HEK293 (cell line): ENCODE measurements at regions not wholly inside any gene's neighbourhood (a gene's known extent, or its start where the extent isn't known, plus 50 kb on each side); places are given as distances from the start of the nearest gene placed in this dataset.

Experiments used
- CTCF ChIA-PET: fragments of 350-600 bp; formaldehyde crosslinking; extraction: SDS; loops from one replicate; lab custom pipeline; 2021; ENCODE audit warnings: antibody characterized with exemption; lab: Yijun Ruan, JAX
- POLR2A ChIA-PET: fragments of 300-600 bp; formaldehyde crosslinking; extraction: SDS; loops from one replicate; lab custom pipeline; 2020; ENCODE audit warnings: antibody characterized with exemption, inconsistent platforms; lab: Yijun Ruan, JAX
- H3K27ac ChIP-seq: fragments of 200-500 bp; sonication (Bioruptor generic); 2 replicates; pipeline ENCODE4 v1.5.1; 2014; ENCODE audit warnings: low read depth, low read length, control low read depth, inconsistent platforms; ENCODE audit errors: extremely low read depth
- H3K36me3 ChIP-seq, 2 experiments: fragments of 200-500 bp in 1 of 2; sonication (Bioruptor generic) in 1 of 2; 1 replicate in 1 of 2; 2 replicates in 1 of 2; pipeline ENCODE4 v1.5.1; 2014 to 2017; ENCODE audit warnings: inconsistent platforms in 2 of 2, low read length in 2 of 2; ENCODE audit not compliant: control insufficient read depth in 2 of 2, insufficient read depth in 1 of 2
- H3K4me1 ChIP-seq: fragments of 200-500 bp; sonication (Bioruptor generic); 2 replicates; pipeline ENCODE4 v1.5.1; 2014; ENCODE audit warnings: mild to moderate bottlenecking, low read length, inconsistent platforms; ENCODE audit not compliant: control insufficient read depth, insufficient read depth
- H3K4me3 ChIP-seq: 2 replicates; pipeline ENCODE4 v1.5.1; 2011; ENCODE audit warnings: low read depth, mild to moderate bottlenecking, control low read depth, low read length, moderate library complexity
- H3K9me3 ChIP-seq: fragments of 200-500 bp; sonication (Bioruptor generic); 2 replicates; pipeline ENCODE4 v1.5.1; 2014; ENCODE audit warnings: low read depth, low read length, inconsistent platforms; ENCODE audit not compliant: control insufficient read depth, insufficient read depth
- BCL11B ChIP-seq: fragments of 450-650 bp; formaldehyde crosslinking; IDR thresholded peaks from 2 replicates; pipeline ENCODE4 v1.5.1; 2016; ENCODE audit warnings: low read depth, missing biosample characterization, missing genetic modification characterization
- GFI1B ChIP-seq: fragments of 450-650 bp; formaldehyde crosslinking; IDR thresholded peaks from 2 replicates; pipeline ENCODE4 v1.5.1; 2016; ENCODE audit warnings: missing biosample characterization, missing genetic modification characterization
- KLF16 ChIP-seq: fragments of 450-650 bp; formaldehyde crosslinking; IDR thresholded peaks from 2 replicates; pipeline ENCODE4 v1.5.1; 2017; ENCODE audit warnings: missing biosample characterization, missing genetic modification characterization
- OVOL3 ChIP-seq: fragments of 450-650 bp; formaldehyde crosslinking; IDR thresholded peaks from 2 replicates; pipeline ENCODE4 v1.5.1; 2016; ENCODE audit warnings: missing biosample characterization, missing genetic modification characterization
- RBAK ChIP-seq: fragments of 450-650 bp; formaldehyde crosslinking; IDR thresholded peaks from 2 replicates; pipeline ENCODE4 v1.5.1; 2016; ENCODE audit warnings: missing biosample characterization, missing genetic modification characterization
- TRIM28 ChIP-seq: IDR thresholded peaks from 2 replicates; pipeline ENCODE4 v1.6.1; 2011; ENCODE audit warnings: low read length, control low read depth, borderline replicate concordance
- ZIC2 ChIP-seq: fragments of 450-650 bp; formaldehyde crosslinking; IDR thresholded peaks from 2 replicates; pipeline ENCODE4 v1.5.1; 2016; ENCODE audit warnings: missing biosample characterization, missing genetic modification characterization
- ZNF24 ChIP-seq: fragments of 450-650 bp; formaldehyde crosslinking; IDR thresholded peaks from 2 replicates; pipeline ENCODE4 v1.5.1; 2016; ENCODE audit warnings: missing biosample characterization, missing genetic modification characterization
- ZNF302 ChIP-seq: fragments of 450-650 bp; formaldehyde crosslinking; IDR thresholded peaks from 2 replicates; pipeline ENCODE4 v1.5.1; 2016; ENCODE audit warnings: missing biosample characterization, missing genetic modification characterization, low read depth
- ZNF311 ChIP-seq: fragments of 450-650 bp; formaldehyde crosslinking; IDR thresholded peaks from 2 replicates; pipeline ENCODE4 v1.5.1; 2017; ENCODE audit warnings: missing biosample characterization, missing genetic modification characterization, borderline replicate concordance
- ZNF426 ChIP-seq: fragments of 450-650 bp; formaldehyde crosslinking; IDR thresholded peaks from 2 replicates; pipeline ENCODE4 v1.5.1; 2017; ENCODE audit warnings: missing biosample characterization, missing genetic modification characterization, mild to moderate bottlenecking, inconsistent platforms, moderate library complexity
- ZNF473 ChIP-seq: fragments of 450-650 bp; formaldehyde crosslinking; IDR thresholded peaks from 2 replicates; pipeline ENCODE4 v1.5.1; 2017; ENCODE audit warnings: missing biosample characterization, missing genetic modification characterization
- ZNF596 ChIP-seq: fragments of 450-650 bp; IDR thresholded peaks from 2 replicates; pipeline ENCODE4 v1.5.0; 2018; ENCODE audit warnings: missing biosample characterization, mild to moderate bottlenecking, missing genetic modification characterization, moderate library complexity
- TF ChIP-seq, protein P1 (sequence below): fragments of 450-650 bp; formaldehyde crosslinking; conservative IDR thresholded peaks from 2 replicates; pipeline ENCODE4 v1.5.1; 2016; ENCODE audit warnings: low read depth, missing biosample characterization, missing genetic modification characterization
- TF ChIP-seq, protein P2 (sequence below): fragments of 450-650 bp; IDR thresholded peaks from 2 replicates; pipeline ENCODE4 v1.5.1; 2018; ENCODE audit warnings: missing biosample characterization, missing genetic modification characterization
- TF ChIP-seq, protein P3 (sequence below): fragments of 450-650 bp; IDR thresholded peaks from 2 replicates; pipeline ENCODE4 v1.5.1; 2018; ENCODE audit warnings: missing biosample characterization, mild to moderate bottlenecking, missing genetic modification characterization
- TF ChIP-seq, protein P4 (sequence below): fragments of 450-650 bp; formaldehyde crosslinking; IDR thresholded peaks from 2 replicates; pipeline ENCODE4 v1.5.1; 2016; ENCODE audit warnings: missing biosample characterization, missing genetic modification characterization
- TF ChIP-seq, protein P5 (sequence below): fragments of 450-650 bp; formaldehyde crosslinking; IDR thresholded peaks from 2 replicates; pipeline ENCODE4 v1.5.1; 2017; ENCODE audit warnings: missing biosample characterization, missing genetic modification characterization
- TF ChIP-seq, protein P6 (sequence below): fragments of 450-650 bp; formaldehyde crosslinking; IDR thresholded peaks from 2 replicates; pipeline ENCODE4 v1.5.1; 2016; ENCODE audit warnings: missing biosample characterization, missing genetic modification characterization

DNA sequence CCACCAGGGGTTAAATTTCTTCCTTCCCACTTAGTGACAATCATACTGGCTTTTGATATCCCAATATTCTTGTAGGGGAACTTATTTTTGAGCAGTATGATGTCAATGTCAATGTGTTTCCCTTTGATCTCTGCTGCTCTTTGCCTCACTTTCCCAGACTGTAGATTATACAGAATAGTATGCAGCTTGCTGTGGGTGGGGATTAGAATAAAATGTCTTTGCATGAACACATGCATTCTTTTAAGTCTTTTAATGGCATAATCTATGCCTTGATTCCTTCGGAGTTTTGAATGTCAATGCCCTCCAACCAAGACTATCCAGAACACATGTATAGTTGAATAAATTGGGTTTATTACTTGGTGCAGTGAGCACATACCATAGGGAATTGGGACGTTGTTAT, 125.5 kb downstream of the IL20RB start (continued):
- TF ChIP-seq, protein P1, sequence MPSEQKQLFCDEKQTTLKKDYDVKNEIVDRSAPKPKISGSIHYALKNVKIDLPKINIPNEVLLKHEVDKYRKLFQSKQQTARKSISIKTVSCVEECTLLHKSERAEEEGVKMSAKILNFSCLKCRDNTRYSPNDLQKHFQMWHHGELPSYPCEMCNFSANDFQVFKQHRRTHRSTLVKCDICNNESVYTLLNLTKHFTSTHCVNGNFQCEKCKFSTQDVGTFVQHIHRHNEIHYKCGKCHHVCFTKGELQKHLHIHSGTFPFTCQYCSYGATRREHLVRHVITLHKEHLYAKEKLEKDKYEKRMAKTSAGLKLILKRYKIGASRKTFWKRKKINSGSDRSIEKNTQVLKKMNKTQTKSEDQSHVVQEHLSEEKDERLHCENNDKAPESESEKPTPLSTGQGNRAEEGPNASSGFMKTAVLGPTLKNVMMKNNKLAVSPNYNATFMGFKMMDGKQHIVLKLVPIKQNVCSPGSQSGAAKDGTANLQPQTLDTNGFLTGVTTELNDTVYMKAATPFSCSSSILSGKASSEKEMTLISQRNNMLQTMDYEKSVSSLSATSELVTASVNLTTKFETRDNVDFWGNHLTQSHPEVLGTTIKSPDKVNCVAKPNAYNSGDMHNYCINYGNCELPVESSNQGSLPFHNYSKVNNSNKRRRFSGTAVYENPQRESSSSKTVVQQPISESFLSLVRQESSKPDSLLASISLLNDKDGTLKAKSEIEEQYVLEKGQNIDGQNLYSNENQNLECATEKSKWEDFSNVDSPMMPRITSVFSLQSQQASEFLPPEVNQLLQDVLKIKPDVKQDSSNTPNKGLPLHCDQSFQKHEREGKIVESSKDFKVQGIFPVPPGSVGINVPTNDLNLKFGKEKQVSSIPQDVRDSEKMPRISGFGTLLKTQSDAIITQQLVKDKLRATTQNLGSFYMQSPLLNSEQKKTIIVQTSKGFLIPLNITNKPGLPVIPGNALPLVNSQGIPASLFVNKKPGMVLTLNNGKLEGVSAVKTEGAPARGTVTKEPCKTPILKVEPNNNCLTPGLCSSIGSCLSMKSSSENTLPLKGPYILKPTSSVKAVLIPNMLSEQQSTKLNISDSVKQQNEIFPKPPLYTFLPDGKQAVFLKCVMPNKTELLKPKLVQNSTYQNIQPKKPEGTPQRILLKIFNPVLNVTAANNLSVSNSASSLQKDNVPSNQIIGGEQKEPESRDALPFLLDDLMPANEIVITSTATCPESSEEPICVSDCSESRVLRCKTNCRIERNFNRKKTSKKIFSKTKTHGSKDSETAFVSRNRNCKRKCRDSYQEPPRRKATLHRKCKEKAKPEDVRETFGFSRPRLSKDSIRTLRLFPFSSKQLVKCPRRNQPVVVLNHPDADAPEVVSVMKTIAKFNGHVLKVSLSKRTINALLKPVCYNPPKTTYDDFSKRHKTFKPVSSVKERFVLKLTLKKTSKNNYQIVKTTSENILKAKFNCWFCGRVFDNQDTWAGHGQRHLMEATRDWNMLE (tag by site-specific recombination), result no peak

DNA sequence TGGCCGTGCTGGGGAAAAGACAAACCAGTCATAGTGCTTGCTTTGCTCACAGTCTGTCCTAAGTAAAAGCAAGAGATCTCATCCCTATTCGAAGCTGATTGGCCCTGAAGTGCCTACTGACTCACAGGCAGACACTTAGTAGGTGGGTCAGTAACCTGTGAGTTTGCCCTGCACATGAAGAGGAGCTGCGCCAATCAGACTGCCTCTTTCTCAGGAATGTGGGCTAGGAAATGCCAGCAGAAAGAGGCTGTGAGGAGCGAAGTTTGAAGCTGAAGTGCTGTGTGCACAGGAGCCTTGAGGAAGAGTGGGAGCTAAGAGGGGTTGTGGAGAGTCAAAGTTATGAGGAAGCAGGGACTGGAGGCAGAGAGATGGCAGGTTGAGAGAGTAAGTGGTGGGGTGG, 126.8 kb downstream of the IL20RB start:
- TF ChIP-seq ZNF311 (tag by site-specific recombination) (no peak), RBAK (no peak)
- TF ChIP-seq, protein P2, sequence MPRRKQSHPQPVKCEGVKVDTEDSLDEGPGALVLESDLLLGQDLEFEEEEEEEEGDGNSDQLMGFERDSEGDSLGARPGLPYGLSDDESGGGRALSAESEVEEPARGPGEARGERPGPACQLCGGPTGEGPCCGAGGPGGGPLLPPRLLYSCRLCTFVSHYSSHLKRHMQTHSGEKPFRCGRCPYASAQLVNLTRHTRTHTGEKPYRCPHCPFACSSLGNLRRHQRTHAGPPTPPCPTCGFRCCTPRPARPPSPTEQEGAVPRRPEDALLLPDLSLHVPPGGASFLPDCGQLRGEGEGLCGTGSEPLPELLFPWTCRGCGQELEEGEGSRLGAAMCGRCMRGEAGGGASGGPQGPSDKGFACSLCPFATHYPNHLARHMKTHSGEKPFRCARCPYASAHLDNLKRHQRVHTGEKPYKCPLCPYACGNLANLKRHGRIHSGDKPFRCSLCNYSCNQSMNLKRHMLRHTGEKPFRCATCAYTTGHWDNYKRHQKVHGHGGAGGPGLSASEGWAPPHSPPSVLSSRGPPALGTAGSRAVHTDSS (tag by site-specific recombination), result no peak
- TF ChIP-seq, all 188 proteins: peak for 0
- ChIA-PET POLR2A (no interaction called here), CTCF (no interaction called here)
- no peaks in the 10 kb centered on the region for H3K4me1 ChIP-seq
- no peak overlapping the region for H3K4me3 ChIP-seq
- H3K9me3 ChIP-seq, result no peaks in the 10 kb centered on the region
- no peak overlapping the region for H3K27ac ChIP-seq
- H3K36me3 ChIP-seq, result no peaks in the 10 kb centered on the region

DNA sequence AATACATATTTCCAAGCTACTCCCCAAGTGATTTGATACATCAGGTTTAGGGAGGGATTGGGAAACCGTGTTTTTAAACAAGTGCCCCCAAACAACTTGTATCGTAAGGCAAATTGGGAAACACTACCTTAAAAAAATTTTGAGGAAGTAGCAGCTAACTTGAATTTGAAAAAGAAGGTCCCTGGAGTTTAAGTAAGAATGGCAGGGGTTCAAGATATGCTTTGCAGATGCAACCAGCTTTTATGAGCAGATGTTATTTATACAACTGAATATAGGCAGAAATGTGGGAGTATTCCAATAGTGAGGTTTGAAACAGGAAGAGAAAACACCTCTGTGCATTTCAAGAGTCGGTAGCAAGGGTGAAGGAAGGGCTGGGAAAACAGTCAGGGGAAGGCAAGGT, 139.6 kb downstream of the IL20RB start:
- CTCF ChIA-PET, result interaction anchor here (0.6 to 2.0 kb wide), 4 partner anchors 8 to 82 kb away, joined by 3 to 8 read pairs (median 6); no protein-coding TSS in a partner anchor
- TF ChIP-seq GFI1B, result no peak
- TF ChIP-seq ZNF596, result no peak
- TF ChIP-seq, protein P3, sequence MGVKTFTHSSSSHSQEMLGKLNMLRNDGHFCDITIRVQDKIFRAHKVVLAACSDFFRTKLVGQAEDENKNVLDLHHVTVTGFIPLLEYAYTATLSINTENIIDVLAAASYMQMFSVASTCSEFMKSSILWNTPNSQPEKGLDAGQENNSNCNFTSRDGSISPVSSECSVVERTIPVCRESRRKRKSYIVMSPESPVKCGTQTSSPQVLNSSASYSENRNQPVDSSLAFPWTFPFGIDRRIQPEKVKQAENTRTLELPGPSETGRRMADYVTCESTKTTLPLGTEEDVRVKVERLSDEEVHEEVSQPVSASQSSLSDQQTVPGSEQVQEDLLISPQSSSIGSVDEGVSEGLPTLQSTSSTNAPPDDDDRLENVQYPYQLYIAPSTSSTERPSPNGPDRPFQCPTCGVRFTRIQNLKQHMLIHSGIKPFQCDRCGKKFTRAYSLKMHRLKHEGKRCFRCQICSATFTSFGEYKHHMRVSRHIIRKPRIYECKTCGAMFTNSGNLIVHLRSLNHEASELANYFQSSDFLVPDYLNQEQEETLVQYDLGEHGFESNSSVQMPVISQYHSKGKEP (tag by site-specific recombination), result no peak
- TF ChIP-seq TRIM28, result no peak
- TF ChIP-seq, protein P4, sequence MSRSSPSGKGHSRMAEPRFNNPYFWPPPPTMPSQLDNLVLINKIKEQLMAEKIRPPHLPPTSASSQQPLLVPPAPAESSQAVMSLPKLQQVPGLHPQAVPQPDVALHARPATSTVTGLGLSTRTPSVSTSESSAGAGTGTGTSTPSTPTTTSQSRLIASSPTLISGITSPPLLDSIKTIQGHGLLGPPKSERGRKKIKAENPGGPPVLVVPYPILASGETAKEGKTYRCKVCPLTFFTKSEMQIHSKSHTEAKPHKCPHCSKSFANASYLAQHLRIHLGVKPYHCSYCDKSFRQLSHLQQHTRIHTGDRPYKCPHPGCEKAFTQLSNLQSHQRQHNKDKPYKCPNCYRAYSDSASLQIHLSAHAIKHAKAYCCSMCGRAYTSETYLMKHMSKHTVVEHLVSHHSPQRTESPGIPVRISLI, result no peak
- TF ChIP-seq KLF16 (tag by site-specific recombination), result no peak
- TF ChIP-seq, protein P2 (tag by site-specific recombination), result no peak
- no peak for TF ChIP-seq ZNF24
- no peak for TF ChIP-seq BCL11B (tag by site-specific recombination)
- TF ChIP-seq ZNF426 (tag by site-specific recombination), result no peak
- TF ChIP-seq, protein P5, sequence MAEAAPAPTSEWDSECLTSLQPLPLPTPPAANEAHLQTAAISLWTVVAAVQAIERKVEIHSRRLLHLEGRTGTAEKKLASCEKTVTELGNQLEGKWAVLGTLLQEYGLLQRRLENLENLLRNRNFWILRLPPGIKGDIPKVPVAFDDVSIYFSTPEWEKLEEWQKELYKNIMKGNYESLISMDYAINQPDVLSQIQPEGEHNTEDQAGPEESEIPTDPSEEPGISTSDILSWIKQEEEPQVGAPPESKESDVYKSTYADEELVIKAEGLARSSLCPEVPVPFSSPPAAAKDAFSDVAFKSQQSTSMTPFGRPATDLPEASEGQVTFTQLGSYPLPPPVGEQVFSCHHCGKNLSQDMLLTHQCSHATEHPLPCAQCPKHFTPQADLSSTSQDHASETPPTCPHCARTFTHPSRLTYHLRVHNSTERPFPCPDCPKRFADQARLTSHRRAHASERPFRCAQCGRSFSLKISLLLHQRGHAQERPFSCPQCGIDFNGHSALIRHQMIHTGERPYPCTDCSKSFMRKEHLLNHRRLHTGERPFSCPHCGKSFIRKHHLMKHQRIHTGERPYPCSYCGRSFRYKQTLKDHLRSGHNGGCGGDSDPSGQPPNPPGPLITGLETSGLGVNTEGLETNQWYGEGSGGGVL (tag by site-specific recombination), result no peak
- no peak for TF ChIP-seq OVOL3 (tag by site-specific recombination)
- TF ChIP-seq ZNF302 (tag by site-specific recombination), result no peak
- TF ChIP-seq, protein P6, sequence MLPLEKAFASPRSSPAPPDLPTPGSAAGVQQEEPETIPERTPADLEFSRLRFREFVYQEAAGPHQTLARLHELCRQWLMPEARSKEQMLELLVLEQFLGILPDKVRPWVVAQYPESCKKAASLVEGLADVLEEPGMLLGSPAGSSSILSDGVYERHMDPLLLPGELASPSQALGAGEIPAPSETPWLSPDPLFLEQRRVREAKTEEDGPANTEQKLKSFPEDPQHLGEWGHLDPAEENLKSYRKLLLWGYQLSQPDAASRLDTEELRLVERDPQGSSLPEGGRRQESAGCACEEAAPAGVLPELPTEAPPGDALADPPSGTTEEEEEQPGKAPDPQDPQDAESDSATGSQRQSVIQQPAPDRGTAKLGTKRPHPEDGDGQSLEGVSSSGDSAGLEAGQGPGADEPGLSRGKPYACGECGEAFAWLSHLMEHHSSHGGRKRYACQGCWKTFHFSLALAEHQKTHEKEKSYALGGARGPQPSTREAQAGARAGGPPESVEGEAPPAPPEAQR (tag by site-specific recombination), result no peak
- TF ChIP-seq ZNF473 (tag by site-specific recombination), result no peak
- no peak for TF ChIP-seq ZIC2 (tag by site-specific recombination)
- TF ChIP-seq, all 188 proteins: peak for 0
- Histone ChIP-seq H3K27ac (no peak overlapping the region), H3K4me1 (no peaks in the 10 kb centered on the region), H3K9me3 (no peaks in the 10 kb centered on the region), H3K36me3 (no peaks in the 10 kb centered on the region), H3K4me3 (no peak overlapping the region)
- POLR2A ChIA-PET, result no interaction called here
